WI38 (cell line): ENCODE measurements at regions not wholly inside any gene's neighbourhood (a gene's known extent, or its start where the extent isn't known, plus 50 kb on each side); places are given as distances from the start of the nearest gene placed in this dataset.

ENCODE experiments used
- H3K4me3 ChIP-seq: 2 replicates; pipeline ENCODE4 v1.5.1; 2011; ENCODE audit warnings: low read depth, mild to moderate bottlenecking, control low read depth, low read length
- CTCF ChIP-seq: IDR thresholded peaks from 2 replicates; pipeline ENCODE4 v1.5.1; 2012; ENCODE audit warnings: low read depth, mild to moderate bottlenecking, control low read depth, low read length

- TF ChIP-seq CTCF = no peak
- H3K4me3 ChIP-seq = peak overlapping the region; percentile 55
Observed at GRCh38 chr11:122440811-122441665, 214.5 kb upstream of the UBASH3B start.

- H3K4me3 ChIP-seq = peak overlapping the region; percentile 55
- TF ChIP-seq CTCF = no peak
Observed at GRCh38 chr11:122439866-122440810, 215.4 kb upstream of the UBASH3B start.

- no peak overlapping the region for H3K4me3 ChIP-seq
- no peak for TF ChIP-seq CTCF
Observed at GRCh38 chr11:122436188-122436555, 219.3 kb upstream of the UBASH3B start.

GRCh38 chr11:122435540-122436187, 219.9 kb upstream of the UBASH3B start:
- no peak for TF ChIP-seq CTCF
- H3K4me3 ChIP-seq = no peak overlapping the region

GRCh38 chr11:122434786-122435185, 220.7 kb upstream of the UBASH3B start:
- H3K4me3 ChIP-seq = no peak overlapping the region
- no peak for TF ChIP-seq CTCF

GRCh38 chr11:122430490-122430889, 225.0 kb upstream of the UBASH3B start:
- no peak overlapping the region for H3K4me3 ChIP-seq
- no peak for TF ChIP-seq CTCF
